ENCODE measurements at regions not wholly inside any gene's neighbourhood (a gene's known extent, or its start where the extent isn't known, plus 50 kb on each side); places are given as distances from the start of the nearest gene placed in this dataset.

GRCh38 chr17:54255696-54256095 is 433.0 kb downstream of the KIF2B start:
- TF ChIP-seq CREB1 (IDR thresholded peaks at IDR 0.05; ENCODE audit: low read depth) (no peak), EP300 (IDR thresholded peaks at IDR 0.05; ENCODE audit: borderline replicate concordance) (no peak), ZBTB7A (IDR thresholded peaks at IDR 0.05; ENCODE audit: low read depth) (no peak), YY1 (IDR thresholded peaks at IDR 0.05; ENCODE audit: low read depth) (no peak), FOXM1 (IDR thresholded peaks at IDR 0.05; ENCODE audit: borderline replicate concordance, low read depth) (no peak), TAF1 (IDR thresholded peaks at IDR 0.05; ENCODE audit: low read depth) (no peak), NFIC (IDR thresholded peaks at IDR 0.05) (no peak), CEBPB (IDR thresholded peaks at IDR 0.05) (no peak), EGR1 (IDR thresholded peaks at IDR 0.05) (no peak)
- TF ChIP-seq, protein P1, sequence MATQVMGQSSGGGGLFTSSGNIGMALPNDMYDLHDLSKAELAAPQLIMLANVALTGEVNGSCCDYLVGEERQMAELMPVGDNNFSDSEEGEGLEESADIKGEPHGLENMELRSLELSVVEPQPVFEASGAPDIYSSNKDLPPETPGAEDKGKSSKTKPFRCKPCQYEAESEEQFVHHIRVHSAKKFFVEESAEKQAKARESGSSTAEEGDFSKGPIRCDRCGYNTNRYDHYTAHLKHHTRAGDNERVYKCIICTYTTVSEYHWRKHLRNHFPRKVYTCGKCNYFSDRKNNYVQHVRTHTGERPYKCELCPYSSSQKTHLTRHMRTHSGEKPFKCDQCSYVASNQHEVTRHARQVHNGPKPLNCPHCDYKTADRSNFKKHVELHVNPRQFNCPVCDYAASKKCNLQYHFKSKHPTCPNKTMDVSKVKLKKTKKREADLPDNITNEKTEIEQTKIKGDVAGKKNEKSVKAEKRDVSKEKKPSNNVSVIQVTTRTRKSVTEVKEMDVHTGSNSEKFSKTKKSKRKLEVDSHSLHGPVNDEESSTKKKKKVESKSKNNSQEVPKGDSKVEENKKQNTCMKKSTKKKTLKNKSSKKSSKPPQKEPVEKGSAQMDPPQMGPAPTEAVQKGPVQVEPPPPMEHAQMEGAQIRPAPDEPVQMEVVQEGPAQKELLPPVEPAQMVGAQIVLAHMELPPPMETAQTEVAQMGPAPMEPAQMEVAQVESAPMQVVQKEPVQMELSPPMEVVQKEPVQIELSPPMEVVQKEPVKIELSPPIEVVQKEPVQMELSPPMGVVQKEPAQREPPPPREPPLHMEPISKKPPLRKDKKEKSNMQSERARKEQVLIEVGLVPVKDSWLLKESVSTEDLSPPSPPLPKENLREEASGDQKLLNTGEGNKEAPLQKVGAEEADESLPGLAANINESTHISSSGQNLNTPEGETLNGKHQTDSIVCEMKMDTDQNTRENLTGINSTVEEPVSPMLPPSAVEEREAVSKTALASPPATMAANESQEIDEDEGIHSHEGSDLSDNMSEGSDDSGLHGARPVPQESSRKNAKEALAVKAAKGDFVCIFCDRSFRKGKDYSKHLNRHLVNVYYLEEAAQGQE (IDR thresholded peaks at IDR 0.05; ENCODE audit: low read depth): no peak
- TF ChIP-seq, protein P2, sequence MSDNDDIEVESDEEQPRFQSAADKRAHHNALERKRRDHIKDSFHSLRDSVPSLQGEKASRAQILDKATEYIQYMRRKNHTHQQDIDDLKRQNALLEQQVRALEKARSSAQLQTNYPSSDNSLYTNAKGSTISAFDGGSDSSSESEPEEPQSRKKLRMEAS (IDR thresholded peaks at IDR 0.05): no peak

All from Ishikawa (cell line).